ENCODE measurements at regions not wholly inside any gene's neighbourhood (a gene's known extent, or its start where the extent isn't known, plus 50 kb on each side); places are given as distances from the start of the nearest gene placed in this dataset.
"Not testable (repeated sequence)": the region's sequence is repeated elsewhere in the genome, so short reads cannot be mapped to it uniquely, and the experiment has no call there.

GRCh38 chr10:29701306-29701705, 66.5 kb upstream of the SVIL start:
- Histone ChIP-seq H2AFZ (no peak overlapping the region), H3K9me3 (ENCODE audit: low read depth) (no peaks in the 10 kb centered on the region), H4K20me1 (ENCODE audit: insufficient read depth) (no peaks in the 10 kb centered on the region), H3K36me3 (ENCODE audit: low read depth) (no peaks in the 10 kb centered on the region), H3K9me2 (ENCODE audit: insufficient read depth) (no peaks in the 10 kb centered on the region), H3K4me2 (ENCODE audit: unreplicated experiment) (no peak overlapping the region), H3K79me2 (ENCODE audit: insufficient read depth) (no peaks in the 10 kb centered on the region), H3K4me1 (ENCODE audit: insufficient read depth) (no peaks in the 10 kb centered on the region; the same call in 1 of the 2 replicates), H3K9ac (no peak overlapping the region), H3F3A (ENCODE audit: insufficient read depth) (no peaks in the 10 kb centered on the region), H3K27me3 (replicated peaks; ENCODE audit: insufficient read depth) (no peaks in the 10 kb centered on the region), H3K27ac (no peak overlapping the region), H3K4me3 (no peak overlapping the region)
- in situ Hi-C loops (cut with MboI) = no loop called here
- no peak for DNase-seq
- TF ChIP-seq EZH2 (IDR thresholded peaks at IDR 0.05; ENCODE audit: insufficient read depth, poor library complexity, severe bottlenecking) = no peak
- 60 to 67% methylated on average over 1 of the region's 1 CpG for WGBS, 2 experiments (ENCODE audit: low coverage in 1 of 2, low lambda C conversion rate in 2 of 2, missing lambda C conversion rate in 2 of 2)

- H3K27ac ChIP-seq = no peak overlapping the region
- no peaks in the 10 kb centered on the region for H3F3A ChIP-seq (ENCODE audit: insufficient read depth)
- H3K4me1 ChIP-seq (ENCODE audit: insufficient read depth) = no peaks in the 10 kb centered on the region; the same call in 1 of the 2 replicates
- H3K9ac ChIP-seq = no peak overlapping the region
- DNase-seq = no peak
- H3K27me3 ChIP-seq (replicated peaks; ENCODE audit: insufficient read depth) = no peaks in the 10 kb centered on the region
- in situ Hi-C loops (cut with MboI) = no loop called here
- TF ChIP-seq EZH2 (IDR thresholded peaks at IDR 0.05; ENCODE audit: insufficient read depth, poor library complexity, severe bottlenecking) (no peak), EZH2phosphoT487 (IDR thresholded peaks at IDR 0.05; ENCODE audit: insufficient read depth, low read depth) (no peak)
- no peak overlapping the region for H3K4me3 ChIP-seq
- no peaks in the 10 kb centered on the region for H3K36me3 ChIP-seq (ENCODE audit: low read depth)
- H4K20me1 ChIP-seq (ENCODE audit: insufficient read depth) = no peaks in the 10 kb centered on the region
- H3K9me2 ChIP-seq (ENCODE audit: insufficient read depth) = no peaks in the 10 kb centered on the region
- H3K79me2 ChIP-seq (ENCODE audit: insufficient read depth) = no peaks in the 10 kb centered on the region
- no peak overlapping the region for H3K4me2 ChIP-seq (ENCODE audit: unreplicated experiment)
- no peaks in the 10 kb centered on the region for H3K9me3 ChIP-seq (ENCODE audit: low read depth)
- 70 to 72% methylated on average over 5 of the region's 5 CpGs for WGBS, 2 experiments (ENCODE audit: low coverage in 1 of 2, low lambda C conversion rate in 2 of 2, missing lambda C conversion rate in 2 of 2)
- no peak overlapping the region for H2AFZ ChIP-seq
Observed at GRCh38 chr10:29699621-29700020, 64.8 kb upstream of the SVIL start.

DNA sequence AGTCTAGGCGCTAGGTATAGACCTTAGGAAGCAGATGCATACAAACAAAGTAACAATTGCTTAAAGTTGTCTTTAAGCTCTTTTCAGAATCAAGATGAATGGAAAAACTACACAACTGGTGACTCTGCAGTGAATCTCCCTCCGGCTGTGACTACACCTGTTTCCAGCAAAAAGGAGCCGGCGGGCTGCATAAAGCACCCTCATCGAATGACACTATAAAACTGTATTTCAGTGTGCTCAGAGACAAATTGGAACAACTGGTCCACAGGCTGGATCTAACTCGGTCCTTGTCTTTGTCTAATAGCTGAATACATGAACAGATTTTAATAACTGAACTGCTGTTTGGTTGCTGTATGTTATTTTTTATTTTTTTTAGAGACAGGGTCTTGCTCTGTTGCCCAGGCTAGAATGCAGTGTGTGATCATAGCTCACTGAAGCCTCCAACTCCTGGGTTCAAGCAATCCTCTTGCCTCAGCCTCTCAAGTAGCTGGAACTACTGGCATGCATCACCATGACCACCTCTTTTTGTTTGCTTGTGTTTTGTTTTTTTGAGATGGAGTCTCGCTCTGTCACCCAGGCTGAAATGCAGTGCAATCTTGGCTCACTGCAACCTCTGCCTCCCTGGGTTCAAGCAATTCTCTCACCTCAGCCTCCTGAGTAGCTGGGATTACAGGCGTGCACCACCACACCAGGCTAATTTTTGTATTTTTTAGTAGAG, 64.2 kb upstream of the SVIL start:
- H3K79me2 ChIP-seq (ENCODE audit: insufficient read depth) = no peaks in the 10 kb centered on the region
- no peaks in the 10 kb centered on the region; the same call in 1 of the 2 replicates for H3K4me1 ChIP-seq (ENCODE audit: insufficient read depth)
- in situ Hi-C loops (cut with MboI) = no loop called here
- no peaks in the 10 kb centered on the region for H3K9me3 ChIP-seq (ENCODE audit: low read depth)
- TF ChIP-seq EZH2 (IDR thresholded peaks at IDR 0.05; ENCODE audit: insufficient read depth, poor library complexity, severe bottlenecking) (no peak), EZH2phosphoT487 (IDR thresholded peaks at IDR 0.05; ENCODE audit: insufficient read depth, low read depth) (no peak)
- H3K4me3 ChIP-seq = no peak overlapping the region
- H4K20me1 ChIP-seq (ENCODE audit: insufficient read depth) = no peaks in the 10 kb centered on the region
- no peaks in the 10 kb centered on the region for H3K9me2 ChIP-seq (ENCODE audit: insufficient read depth)
- 81 to 84% methylated on average over 8 of the region's 8 CpGs for WGBS, 2 experiments (ENCODE audit: low coverage in 1 of 2, low lambda C conversion rate in 2 of 2, missing lambda C conversion rate in 2 of 2)
- H3F3A ChIP-seq (ENCODE audit: insufficient read depth) = no peaks in the 10 kb centered on the region
- no peaks in the 10 kb centered on the region for H3K36me3 ChIP-seq (ENCODE audit: low read depth)
- no peak overlapping the region for H2AFZ ChIP-seq
- H3K27ac ChIP-seq = no peak overlapping the region
- no peaks in the 10 kb centered on the region for H3K27me3 ChIP-seq (replicated peaks; ENCODE audit: insufficient read depth)
- H3K4me2 ChIP-seq (ENCODE audit: unreplicated experiment) = no peak overlapping the region
- DNase-seq = no peak
- no peak overlapping the region for H3K9ac ChIP-seq

DNA sequence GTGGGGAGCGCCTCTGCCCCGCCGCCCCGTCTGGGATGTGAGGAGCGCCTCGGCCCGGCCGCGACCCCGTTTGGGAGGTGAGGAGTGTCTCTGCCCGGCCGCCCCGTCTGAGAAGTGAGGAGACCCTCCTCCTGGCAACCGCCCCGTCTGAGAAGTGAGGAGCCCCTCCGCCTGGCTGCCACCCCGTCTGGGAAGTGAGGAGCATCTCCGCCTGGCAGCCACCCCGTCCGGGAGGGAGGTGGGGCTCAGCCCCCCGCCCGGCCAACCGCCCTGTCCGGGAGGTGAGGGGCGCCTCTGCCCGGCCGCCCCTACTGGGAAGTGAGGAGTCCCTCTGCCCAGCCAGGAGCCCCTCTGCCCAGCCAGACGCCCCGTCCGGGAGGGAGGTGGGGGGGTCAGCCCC, 61.8 kb upstream of the SVIL start:
- H3K9me3 ChIP-seq (ENCODE audit: low read depth); H3K4me3 ChIP-seq; H3K4me1 ChIP-seq (ENCODE audit: insufficient read depth); H3K4me2 ChIP-seq (ENCODE audit: unreplicated experiment); H3K27ac ChIP-seq; H2AFZ ChIP-seq; H3K79me2 ChIP-seq (ENCODE audit: insufficient read depth); H3K36me3 ChIP-seq (ENCODE audit: low read depth); in situ Hi-C loops (cut with MboI); DNase-seq; H4K20me1 ChIP-seq (ENCODE audit: insufficient read depth); H3F3A ChIP-seq (ENCODE audit: insufficient read depth); H3K9me2 ChIP-seq (ENCODE audit: insufficient read depth); H3K9ac ChIP-seq; H3K27me3 ChIP-seq (replicated peaks; ENCODE audit: insufficient read depth): not testable (repeated sequence)
- 86% methylated on average over 30 of the region's 30 CpGs; no CpG with 5 or more reads in 1 of the 2 experiments for WGBS, 2 experiments (ENCODE audit: low coverage in 1 of 2, low lambda C conversion rate in 2 of 2, missing lambda C conversion rate in 2 of 2)

GRCh38 chr10:29694121-29694520, 59.4 kb upstream of the SVIL start:
- Histone ChIP-seq H2AFZ (no peak overlapping the region), H3K9me3 (ENCODE audit: low read depth) (no peaks in the 10 kb centered on the region), H3K27ac (no peak overlapping the region), H3K9me2 (ENCODE audit: insufficient read depth) (no peaks in the 10 kb centered on the region), H3K27me3 (replicated peaks; ENCODE audit: insufficient read depth) (no peaks in the 10 kb centered on the region), H4K20me1 (ENCODE audit: insufficient read depth) (no peaks in the 10 kb centered on the region), H3K36me3 (ENCODE audit: low read depth) (no peaks in the 10 kb centered on the region), H3K79me2 (ENCODE audit: insufficient read depth) (no peaks in the 10 kb centered on the region), H3F3A (ENCODE audit: insufficient read depth) (peaks cover 13% of the 10 kb centered on the region), H3K4me2 (ENCODE audit: unreplicated experiment) (no peak overlapping the region), H3K4me3 (no peak overlapping the region), H3K4me1 (ENCODE audit: insufficient read depth) (peaks cover 13% of the 10 kb centered on the region), H3K9ac (no peak overlapping the region)
- 90 to 92% methylated on average over 3 of the region's 3 CpGs for WGBS, 2 experiments (ENCODE audit: low coverage in 1 of 2, low lambda C conversion rate in 2 of 2, missing lambda C conversion rate in 2 of 2)
- in situ Hi-C loops (cut with MboI) = no loop called here
- no peak for DNase-seq
- TF ChIP-seq EZH2phosphoT487 (IDR thresholded peaks at IDR 0.05; ENCODE audit: insufficient read depth, low read depth) (no peak), EZH2 (IDR thresholded peaks at IDR 0.05; ENCODE audit: insufficient read depth, poor library complexity, severe bottlenecking) (no peak)

All from GM23248 (cell line).